SU-DHL-6 (cell line): ENCODE measurements at regions not wholly inside any gene's neighbourhood (a gene's known extent, or its start where the extent isn't known, plus 50 kb on each side); places are given as distances from the start of the nearest gene placed in this dataset.

ENCODE experiments used
- H2AFZ ChIP-seq: fragments of 200-600 bp; sonication (generic); 2 replicates; pipeline ENCODE4 v1.6.1; 2014; ENCODE audit warnings: low read depth, mild to moderate bottlenecking, moderate library complexity, mixed read lengths, antibody characterized with exemption, low read length; ENCODE audit not compliant: severe bottlenecking
- H3F3A ChIP-seq: fragments of 200-600 bp; shearing (Covaris generic); 2 replicates; pipeline ENCODE4 v1.6.0; 2016; ENCODE audit warnings: antibody characterized with exemption, mild to moderate bottlenecking; ENCODE audit not compliant: insufficient read depth
- H3K27ac ChIP-seq: fragments of 200-600 bp; sonication (generic); 2 replicates; pipeline ENCODE4 v1.5.1; 2016; ENCODE audit warnings: low read depth, mild to moderate bottlenecking, low read length, moderate library complexity, mixed read lengths
- H3K27me3 ChIP-seq: fragments of 200-600 bp; sonication (generic), shearing (Covaris generic); 2 replicates; pipeline ENCODE4 v1.6.0; 2014; ENCODE audit warnings: mild to moderate bottlenecking, low read length
- H3K36me3 ChIP-seq: fragments of 200-600 bp; sonication (generic); 2 replicates; pipeline ENCODE4 v1.6.1; 2014; ENCODE audit warnings: mild to moderate bottlenecking, low read length, mixed read lengths
- H3K4me2 ChIP-seq: fragments of 300-600, 200-600 bp; shearing (Covaris generic), sonication (generic); 2 replicates; pipeline ENCODE4 v1.6.0; 2014; ENCODE audit warnings: low read length, low read depth, mild to moderate bottlenecking; ENCODE audit not compliant: poor library complexity, severe bottlenecking
- H3K4me3 ChIP-seq: fragments of 200-600 bp; sonication (generic); 2 replicates; pipeline ENCODE4 v1.5.1; 2014; ENCODE audit warnings: antibody characterized with exemption, low read length, mild to moderate bottlenecking, mixed read lengths; ENCODE audit not compliant: insufficient read depth, poor library complexity, severe bottlenecking
- H3K79me2 ChIP-seq: fragments of 200-600 bp; sonication (generic); 2 replicates; pipeline ENCODE4 v1.6.1; 2014; ENCODE audit warnings: mild to moderate bottlenecking, low read length, moderate library complexity; ENCODE audit not compliant: insufficient read depth
- H3K9ac ChIP-seq: fragments of 200-600 bp; sonication (generic); 2 replicates; pipeline ENCODE4 v1.7.0; 2014; ENCODE audit warnings: mild to moderate bottlenecking, low read length
- H3K9me2 ChIP-seq: fragments of 200-600 bp; sonication (generic); replicated peaks from 2 replicates; pipeline ENCODE4 v1.6.1; 2014; ENCODE audit warnings: low read length; ENCODE audit not compliant: insufficient read depth
- H3K9me3 ChIP-seq: fragments of 200-600 bp; sonication (generic); 2 replicates; pipeline ENCODE4 v1.6.1; 2014; ENCODE audit warnings: low read length, mixed read lengths; ENCODE audit not compliant: insufficient read depth
- H4K20me1 ChIP-seq: fragments of 200-600 bp; sonication (generic); 2 replicates; pipeline ENCODE4 v1.6.1; 2014; ENCODE audit warnings: low read depth, mild to moderate bottlenecking, antibody characterized with exemption, low read length, moderate library complexity, mixed read lengths
- CTCF ChIP-seq: fragments of 200-600 bp; sonication (generic); IDR thresholded peaks from one replicate; pipeline ENCODE4 v1.5.1; 2017; ENCODE audit warnings: antibody characterized with exemption, mild to moderate bottlenecking, low read length, moderate library complexity; ENCODE audit not compliant: insufficient read depth, poor library complexity, severe bottlenecking
- EZH2phosphoT487 ChIP-seq: fragments of 200-600 bp; sonication (generic), shearing (Covaris generic); conservative IDR thresholded peaks from 2 replicates; pipeline ENCODE4 v1.6.1; 2018; ENCODE audit warnings: mild to moderate bottlenecking, antibody characterized with exemption, low read length, moderate library complexity, mixed read lengths

GRCh38 chr14:85316701-85317410 is 213.1 kb upstream of the FLRT2 start:
- H2AFZ ChIP-seq = no peak overlapping the region
- no peak overlapping the region for H3K4me2 ChIP-seq
- H4K20me1 ChIP-seq = no peaks in the 10 kb centered on the region
- H3F3A ChIP-seq = no peaks in the 10 kb centered on the region
- H3K4me3 ChIP-seq = no peak overlapping the region
- no peaks in the 10 kb centered on the region for H3K27me3 ChIP-seq
- H3K9me3 ChIP-seq = no peaks in the 10 kb centered on the region
- H3K36me3 ChIP-seq = no peaks in the 10 kb centered on the region
- no peak overlapping the region for H3K9ac ChIP-seq
- no peaks in the 10 kb centered on the region for H3K9me2 ChIP-seq
- no peak overlapping the region for H3K27ac ChIP-seq
- no peaks in the 10 kb centered on the region for H3K79me2 ChIP-seq
- TF ChIP-seq EZH2phosphoT487 (no peak), CTCF (no peak)

GRCh38 chr14:85317491-85318021 is 212.4 kb upstream of the FLRT2 start:
- TF ChIP-seq CTCF = no peak
- TF ChIP-seq EZH2phosphoT487 = no peak
- Histone ChIP-seq H2AFZ (no peak overlapping the region), H3K4me3 (no peak overlapping the region), H4K20me1 (no peaks in the 10 kb centered on the region), H3K79me2 (no peaks in the 10 kb centered on the region), H3K4me2 (no peak overlapping the region), H3K27me3 (no peaks in the 10 kb centered on the region), H3K36me3 (no peaks in the 10 kb centered on the region), H3K9me2 (no peaks in the 10 kb centered on the region), H3F3A (no peaks in the 10 kb centered on the region), H3K9ac (no peak overlapping the region), H3K9me3 (no peaks in the 10 kb centered on the region), H3K27ac (no peak overlapping the region)

GRCh38 chr14:85319101-85319500 is 210.8 kb upstream of the FLRT2 start:
- H3K9me2 ChIP-seq = no peaks in the 10 kb centered on the region
- H3K4me3 ChIP-seq = no peak overlapping the region
- no peaks in the 10 kb centered on the region for H3K27me3 ChIP-seq
- no peak overlapping the region for H3K4me2 ChIP-seq
- no peaks in the 10 kb centered on the region for H3F3A ChIP-seq
- no peaks in the 10 kb centered on the region for H3K36me3 ChIP-seq
- no peak for TF ChIP-seq EZH2phosphoT487
- no peak for TF ChIP-seq CTCF
- H3K9ac ChIP-seq = no peak overlapping the region
- H3K79me2 ChIP-seq = no peaks in the 10 kb centered on the region
- no peaks in the 10 kb centered on the region for H3K9me3 ChIP-seq
- H2AFZ ChIP-seq = no peak overlapping the region
- no peaks in the 10 kb centered on the region for H4K20me1 ChIP-seq
- no peak overlapping the region for H3K27ac ChIP-seq
